Esophagus muscularis mucosa (tissue), 3 donors: ENCODE measurements at regions not wholly inside any gene's neighbourhood (a gene's known extent, or its start where the extent isn't known, plus 50 kb on each side); places are given as distances from the start of the nearest gene placed in this dataset.

Source experiments
- CTCF ChIP-seq, 3 experiments: fragments of 200-600 bp in 2 of 3; fragments of 450-650 bp in 1 of 3; sonication (generic) in 2 of 3; IDR thresholded peaks; one replicate each; pipeline ENCODE4 v1.5.1; 2017 to 2019; ENCODE audit warnings: antibody characterized with exemption in 3 of 3, mild to moderate bottlenecking in 2 of 3, moderate library complexity in 1 of 3
- POLR2AphosphoS5 ChIP-seq, 2 donors: sonication (generic); formaldehyde crosslinking; IDR thresholded peaks; one replicate each; pipeline ENCODE4 v1.6.1; 2017; ENCODE audit warnings: antibody characterized with exemption in 2 of 2

GRCh38 chr4:24423670-24424069 lies 160.7 kb downstream of the DHX15 start:
- no peak for TF ChIP-seq CTCF (IDR thresholded peaks at IDR 0.05)
- no peak for TF ChIP-seq POLR2AphosphoS5 (IDR thresholded peaks at IDR 0.05)
